Skeletal muscle satellite cell (primary cell): ENCODE measurements at regions not wholly inside any gene's neighbourhood (a gene's known extent, or its start where the extent isn't known, plus 50 kb on each side); places are given as distances from the start of the nearest gene placed in this dataset.
"Not testable (repeated sequence)": the region's sequence is repeated elsewhere in the genome, so short reads cannot be mapped to it uniquely, and the experiment has no call there.

Source experiments
- H3K27me3 ChIP-seq: 2 replicates; pipeline ENCODE4 v1.7.0; 2013; ENCODE audit warnings: low read length; ENCODE audit not compliant: control insufficient read depth, insufficient read depth
- H3K36me3 ChIP-seq: 2 replicates; pipeline ENCODE4 v1.7.0; 2013; ENCODE audit warnings: mild to moderate bottlenecking, control low read depth, low read length; ENCODE audit not compliant: insufficient read depth
- H3K4me1 ChIP-seq: 2 replicates; pipeline ENCODE4 v1.7.0; 2013; ENCODE audit warnings: low read length; ENCODE audit not compliant: control insufficient read depth, insufficient read depth
- H3K4me2 ChIP-seq: 2 replicates; pipeline ENCODE4 v1.7.0; 2013; ENCODE audit warnings: mild to moderate bottlenecking, low read length
- H3K4me3 ChIP-seq: 2 replicates; pipeline ENCODE4 v1.7.0; 2013; ENCODE audit warnings: low read length
- H3K9ac ChIP-seq: 2 replicates; pipeline ENCODE4 v1.7.0; 2013; ENCODE audit warnings: mild to moderate bottlenecking, low read depth, low read length, moderate library complexity
- H3K9me3 ChIP-seq: replicated peaks from 2 replicates; pipeline ENCODE4 v1.7.0; 2013; ENCODE audit warnings: mild to moderate bottlenecking, control low read depth, low read length

DNA sequence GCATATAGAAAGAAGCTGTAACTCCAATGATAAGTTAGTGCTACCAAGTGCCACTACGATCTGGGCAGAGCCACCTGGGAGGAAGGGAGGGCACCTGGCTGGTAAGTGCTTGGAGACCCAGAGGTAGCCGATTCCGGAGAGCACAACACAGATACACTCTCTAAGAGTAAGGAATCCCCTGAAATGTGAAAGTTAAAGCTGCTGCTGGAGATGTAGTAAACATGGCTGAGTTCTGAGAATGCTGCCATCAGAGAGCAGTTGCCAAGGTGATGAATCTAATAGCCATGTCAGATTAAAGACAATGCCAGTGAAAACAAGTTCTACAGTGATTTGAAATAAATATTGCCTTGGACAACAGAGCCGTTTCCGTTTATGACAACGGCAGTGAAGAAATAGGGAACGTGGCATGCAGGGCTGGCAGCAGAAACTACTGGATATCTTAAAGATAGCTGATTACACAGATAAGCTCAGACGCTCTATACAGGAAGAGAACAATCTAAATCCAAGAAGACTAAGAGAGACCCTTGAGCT lies 561.2 kb upstream of the C9orf72 start:
- no peaks in the 10 kb centered on the region for H3K27me3 ChIP-seq
- no peak overlapping the region for H3K9ac ChIP-seq
- no peaks in the 10 kb centered on the region for H3K4me1 ChIP-seq
- no peak overlapping the region for H3K4me3 ChIP-seq
- H3K9me3 ChIP-seq: no peaks in the 10 kb centered on the region
- no peak overlapping the region for H3K4me2 ChIP-seq
- no peaks in the 10 kb centered on the region for H3K36me3 ChIP-seq

DNA sequence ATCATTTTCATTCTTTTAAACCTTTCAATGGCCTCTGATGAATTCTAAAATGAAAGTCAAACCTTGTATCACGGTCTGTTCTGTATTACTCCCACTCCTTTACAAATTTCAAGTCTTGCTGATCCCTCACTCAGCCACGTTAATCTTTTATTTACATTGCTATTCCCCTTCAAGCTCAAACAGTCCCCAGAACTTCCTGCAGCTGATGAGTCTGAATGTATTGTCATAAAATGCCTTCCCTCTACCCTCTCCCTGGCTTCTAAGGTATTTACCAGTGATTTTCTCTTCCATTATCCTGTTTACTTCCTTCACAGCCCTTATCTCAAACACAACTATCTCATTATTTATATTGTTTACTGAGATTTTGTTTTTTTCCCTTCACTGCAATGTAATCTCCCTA lies 562.3 kb upstream of the C9orf72 start:
- no peak overlapping the region for H3K4me3 ChIP-seq
- no peak overlapping the region for H3K9ac ChIP-seq
- H3K36me3 ChIP-seq: no peaks in the 10 kb centered on the region
- H3K4me2 ChIP-seq: no peak overlapping the region
- H3K4me1 ChIP-seq: no peaks in the 10 kb centered on the region
- H3K27me3 ChIP-seq: no peaks in the 10 kb centered on the region
- no peaks in the 10 kb centered on the region for H3K9me3 ChIP-seq

DNA sequence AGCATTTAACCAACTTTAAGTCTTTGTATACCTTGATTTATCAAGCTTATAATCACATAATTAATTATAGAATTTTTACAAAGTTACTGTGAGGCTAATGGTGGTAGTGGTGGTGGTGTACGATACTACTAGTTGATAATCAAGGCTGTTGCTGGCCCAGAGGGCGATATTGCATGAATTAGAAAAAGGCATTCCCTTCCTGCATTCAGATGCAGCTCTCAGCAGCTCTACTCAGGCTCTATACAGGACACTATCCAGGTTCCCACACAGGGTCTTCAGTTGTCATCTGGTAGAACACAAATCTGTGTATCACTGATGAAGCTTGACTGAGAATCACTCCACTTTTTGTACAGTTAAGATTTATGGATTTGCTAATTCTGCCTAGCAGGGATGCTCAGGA lies 562.8 kb upstream of the C9orf72 start:
- Histone ChIP-seq H3K4me3 (no peak overlapping the region), H3K4me1 (no peaks in the 10 kb centered on the region), H3K27me3 (no peaks in the 10 kb centered on the region), H3K9me3 (no peaks in the 10 kb centered on the region), H3K9ac (no peak overlapping the region), H3K36me3 (no peaks in the 10 kb centered on the region), H3K4me2 (no peak overlapping the region)

DNA sequence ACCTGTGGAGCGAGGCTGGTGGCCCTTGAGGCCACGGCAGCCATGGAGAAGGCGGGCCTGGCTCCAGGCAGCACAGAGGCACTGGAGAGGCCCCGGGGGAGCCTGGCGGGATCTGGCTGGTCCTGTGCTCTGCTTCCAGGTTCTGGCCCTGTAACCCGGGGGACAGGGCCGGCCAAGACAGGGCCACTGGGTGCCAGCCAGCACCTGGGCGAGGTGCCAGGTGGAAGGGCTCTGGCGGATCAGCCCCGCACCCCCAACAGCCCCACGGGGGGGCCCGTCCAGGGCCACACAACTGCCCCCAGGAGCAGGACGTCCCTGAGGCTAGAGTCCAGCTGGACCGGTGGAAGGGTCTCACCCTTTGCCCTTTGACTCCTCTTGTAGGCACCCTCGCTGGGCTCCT lies 574.1 kb upstream of the C9orf72 start:
- H3K4me1 ChIP-seq, H3K9ac ChIP-seq, H3K9me3 ChIP-seq, H3K4me3 ChIP-seq, H3K36me3 ChIP-seq, H3K27me3 ChIP-seq, H3K4me2 ChIP-seq: not testable (repeated sequence)

DNA sequence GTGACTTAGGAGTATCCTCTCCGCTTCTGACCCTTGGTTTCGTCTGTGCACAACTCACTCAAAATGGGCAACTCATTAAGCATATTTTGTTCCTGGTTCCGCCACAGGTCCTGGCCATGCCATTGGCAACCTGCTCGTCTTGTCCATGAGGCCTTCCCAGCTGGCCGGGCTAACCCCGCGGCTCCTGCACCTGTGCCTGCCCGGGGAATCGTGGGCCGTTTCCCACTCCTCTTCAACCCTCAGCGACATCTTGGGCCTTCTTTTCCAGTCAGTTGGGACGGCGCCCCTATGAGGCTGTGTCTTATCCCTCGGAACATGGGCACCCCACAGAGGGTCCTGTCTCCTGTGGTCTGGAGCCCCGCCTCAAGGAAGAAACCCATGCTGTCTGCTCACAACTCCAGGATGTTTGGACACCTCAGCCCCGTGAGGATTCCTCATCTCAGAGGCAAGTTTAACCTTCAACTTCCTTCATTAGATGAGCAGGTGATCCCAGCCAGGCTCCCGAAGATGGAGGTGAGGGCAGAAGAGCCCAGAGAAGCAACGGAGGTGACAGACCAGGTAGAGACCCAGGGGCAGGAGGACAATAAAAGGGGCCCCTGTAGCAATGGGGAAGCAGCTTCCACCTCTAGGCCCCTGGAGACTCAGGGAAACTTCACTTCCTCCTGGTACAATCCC lies 574.8 kb upstream of the C9orf72 start:
- H3K27me3 ChIP-seq, H3K9ac ChIP-seq, H3K4me3 ChIP-seq, H3K4me1 ChIP-seq, H3K9me3 ChIP-seq, H3K4me2 ChIP-seq, H3K36me3 ChIP-seq: not testable (repeated sequence)

DNA sequence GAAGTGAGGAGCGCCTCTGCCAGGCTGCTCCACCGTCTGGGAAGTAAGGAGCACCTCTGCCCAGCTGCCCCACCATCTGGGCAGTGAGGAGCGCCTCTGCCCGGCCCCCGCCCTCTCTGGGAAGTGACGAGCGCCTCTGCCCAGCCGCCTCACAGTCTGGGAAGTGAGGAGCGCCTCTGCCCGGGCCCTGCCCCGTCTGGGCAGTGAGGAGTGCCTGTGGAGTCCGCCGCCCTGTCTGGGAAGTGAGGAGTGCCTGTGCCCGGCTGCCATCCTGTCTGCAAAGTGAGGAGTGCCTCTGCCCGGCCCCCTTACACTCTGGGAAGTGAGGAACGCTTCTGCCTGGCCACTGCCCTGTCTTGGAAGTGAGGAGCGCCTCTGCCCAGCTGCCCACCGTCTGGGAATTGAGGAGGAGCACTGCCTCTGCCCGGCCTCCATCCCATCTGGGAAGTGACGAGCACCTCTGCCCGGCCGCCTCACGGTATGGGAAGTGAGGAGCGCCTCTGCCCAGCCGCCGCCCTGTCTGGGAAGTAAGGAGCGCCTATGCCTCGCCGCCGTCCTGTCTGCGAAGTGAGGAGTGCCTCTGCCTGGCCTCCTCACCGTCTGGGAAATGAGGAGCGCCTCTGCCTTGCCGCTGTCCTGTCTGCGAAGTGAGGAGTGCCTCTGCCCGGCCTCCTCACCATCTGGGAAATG lies 576.2 kb upstream of the C9orf72 start:
- H3K4me2 ChIP-seq, H3K27me3 ChIP-seq, H3K9ac ChIP-seq, H3K4me1 ChIP-seq, H3K4me3 ChIP-seq, H3K9me3 ChIP-seq, H3K36me3 ChIP-seq: not testable (repeated sequence)

DNA sequence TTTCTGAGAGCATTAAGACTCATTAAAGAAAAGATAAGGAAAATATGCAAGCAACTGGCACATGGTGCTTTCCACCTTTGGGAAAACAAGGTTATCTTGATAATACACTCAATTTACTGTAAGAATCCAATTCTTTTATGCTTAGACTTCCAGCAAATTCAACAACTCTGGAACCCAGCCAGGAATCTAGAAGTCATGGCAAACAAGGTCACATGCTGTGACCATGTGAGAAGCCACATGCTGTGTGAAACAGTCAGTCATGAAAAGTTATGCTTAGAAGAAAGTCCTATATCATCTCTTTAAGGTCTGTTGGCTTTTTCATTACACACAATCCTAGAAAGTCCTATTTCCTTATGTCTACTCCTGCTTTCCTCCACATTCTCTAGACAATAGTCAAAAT lies 581.8 kb upstream of the C9orf72 start:
- Histone ChIP-seq H3K9me3 (no peaks in the 10 kb centered on the region), H3K4me1 (no peaks in the 10 kb centered on the region), H3K27me3 (no peaks in the 10 kb centered on the region), H3K36me3 (no peaks in the 10 kb centered on the region), H3K9ac (no peak overlapping the region), H3K4me2 (no peak overlapping the region), H3K4me3 (no peak overlapping the region)

DNA sequence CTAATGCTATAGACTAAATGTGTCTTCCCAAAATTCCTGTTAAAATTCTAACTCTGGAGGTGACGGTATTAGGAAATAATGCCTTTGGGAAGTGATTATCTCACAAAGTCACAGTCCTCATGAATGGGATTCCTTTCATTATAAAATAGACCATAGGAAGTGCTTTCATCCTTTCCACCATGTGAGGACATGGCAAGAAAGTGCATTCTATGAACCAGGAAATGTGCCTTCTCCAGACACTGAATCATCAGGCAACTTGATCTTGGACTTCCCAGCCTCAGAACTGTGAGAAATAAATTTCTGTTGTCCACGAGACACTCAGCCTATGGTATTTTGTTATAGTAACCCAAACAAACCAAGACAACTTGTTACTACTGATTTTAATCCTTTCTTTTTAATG lies 582.4 kb upstream of the C9orf72 start:
- H3K27me3 ChIP-seq: no peaks in the 10 kb centered on the region
- no peaks in the 10 kb centered on the region for H3K4me1 ChIP-seq
- no peak overlapping the region for H3K9ac ChIP-seq
- H3K36me3 ChIP-seq: no peaks in the 10 kb centered on the region
- H3K9me3 ChIP-seq: no peaks in the 10 kb centered on the region
- no peak overlapping the region for H3K4me3 ChIP-seq
- H3K4me2 ChIP-seq: no peak overlapping the region

DNA sequence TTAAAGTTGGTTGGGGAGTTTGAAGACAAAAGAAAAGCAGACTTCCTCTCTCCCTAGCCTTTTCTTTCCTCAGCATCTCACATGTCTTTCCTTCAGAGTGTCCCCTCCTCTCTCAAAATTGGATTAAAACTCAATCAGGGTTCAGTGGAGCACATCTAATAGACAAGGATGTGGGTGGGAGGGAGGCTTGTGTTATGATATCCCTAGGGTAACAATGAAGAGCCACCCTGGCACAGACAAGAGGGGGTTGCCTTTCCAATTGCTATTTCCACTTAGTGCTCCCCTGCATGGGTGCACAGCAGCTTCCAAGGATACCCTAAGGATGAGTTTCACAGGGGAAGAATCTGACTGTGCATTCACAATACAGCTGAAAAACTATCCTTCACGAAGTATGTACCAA lies 585.2 kb upstream of the C9orf72 start:
- H3K9ac ChIP-seq: no peak overlapping the region
- H3K36me3 ChIP-seq: no peaks in the 10 kb centered on the region
- no peak overlapping the region for H3K4me3 ChIP-seq
- H3K4me2 ChIP-seq: no peak overlapping the region
- no peaks in the 10 kb centered on the region for H3K27me3 ChIP-seq
- H3K9me3 ChIP-seq: no peaks in the 10 kb centered on the region
- H3K4me1 ChIP-seq: no peaks in the 10 kb centered on the region

DNA sequence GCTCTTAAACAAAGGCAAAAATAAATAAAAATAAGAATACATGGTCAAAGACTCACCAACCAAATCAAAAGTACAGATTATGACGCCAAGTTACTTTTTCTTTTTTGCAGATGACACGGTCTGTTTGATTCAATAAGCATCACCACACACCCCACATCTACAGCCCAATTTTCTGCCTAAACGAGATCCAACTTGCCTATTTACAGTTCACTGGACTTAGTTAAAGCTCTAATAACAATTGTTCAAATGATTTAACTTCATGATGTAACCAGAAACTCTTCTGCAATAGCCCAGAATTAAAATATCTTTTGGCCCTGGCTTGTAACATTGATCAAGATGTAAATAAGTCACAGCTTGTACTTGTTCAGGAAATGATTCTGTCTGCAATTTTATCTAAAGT lies 590.3 kb upstream of the C9orf72 start:
- Histone ChIP-seq H3K4me1 (no peaks in the 10 kb centered on the region), H3K9me3 (no peaks in the 10 kb centered on the region), H3K4me3 (no peak overlapping the region), H3K4me2 (no peak overlapping the region), H3K27me3 (no peaks in the 10 kb centered on the region), H3K9ac (no peak overlapping the region), H3K36me3 (no peaks in the 10 kb centered on the region)

DNA sequence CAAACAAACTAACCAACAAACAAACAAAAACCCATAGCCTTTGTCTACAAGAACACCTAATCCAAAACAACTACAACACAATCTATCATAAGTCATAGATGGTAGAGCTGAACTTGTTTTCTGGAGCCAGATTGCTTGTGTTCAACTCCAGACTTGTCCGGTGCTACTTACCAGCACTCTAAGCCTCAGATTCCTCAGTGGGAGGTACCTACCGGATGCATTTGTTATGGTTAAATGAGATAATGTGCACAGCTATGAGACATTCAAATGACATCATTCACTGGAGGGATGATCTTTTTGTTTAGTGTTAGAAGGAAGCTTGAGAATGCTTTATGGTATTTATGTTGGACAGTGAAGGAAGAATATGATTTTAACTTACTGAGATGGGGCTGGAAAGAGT lies 592.9 kb upstream of the C9orf72 start:
- H3K9me3 ChIP-seq: no peaks in the 10 kb centered on the region
- H3K36me3 ChIP-seq: no peaks in the 10 kb centered on the region
- no peak overlapping the region for H3K9ac ChIP-seq
- H3K27me3 ChIP-seq: no peaks in the 10 kb centered on the region
- H3K4me1 ChIP-seq: no peaks in the 10 kb centered on the region
- no peak overlapping the region for H3K4me3 ChIP-seq
- H3K4me2 ChIP-seq: no peak overlapping the region

DNA sequence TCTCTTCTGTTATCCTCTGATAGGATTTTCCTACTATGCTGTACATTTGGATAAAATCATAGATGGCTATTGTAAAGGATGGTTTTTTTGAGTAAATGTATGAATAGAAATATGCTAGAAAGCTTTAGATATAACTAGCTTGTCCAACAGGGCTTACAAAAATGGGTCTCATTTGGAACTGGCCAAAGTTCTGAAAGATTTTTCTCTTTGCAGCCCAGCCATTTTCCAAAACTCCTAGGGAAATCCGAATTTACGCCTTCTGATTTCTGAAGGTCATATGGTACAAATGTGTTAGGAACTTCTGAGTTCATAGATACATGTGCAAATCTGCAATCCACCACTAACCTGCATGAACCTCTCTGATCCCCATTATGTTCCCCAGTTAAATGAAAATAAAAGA lies 603.9 kb upstream of the C9orf72 start:
- Histone ChIP-seq H3K27me3 (no peaks in the 10 kb centered on the region), H3K4me3 (no peak overlapping the region), H3K4me2 (no peak overlapping the region), H3K9me3 (no peaks in the 10 kb centered on the region), H3K36me3 (no peaks in the 10 kb centered on the region), H3K9ac (no peak overlapping the region), H3K4me1 (no peaks in the 10 kb centered on the region)
